ENCODE measurements at regions not wholly inside any gene's neighbourhood (a gene's known extent, or its start where the extent isn't known, plus 50 kb on each side); places are given as distances from the start of the nearest gene placed in this dataset.

- H3K36me3 ChIP-seq: no peaks in the 10 kb centered on the region
- H3K4me1 ChIP-seq: no peaks in the 10 kb centered on the region
- H3K27me3 ChIP-seq: no peaks in the 10 kb centered on the region
- H3K4me3 ChIP-seq: no peak overlapping the region
- TF ChIP-seq CTCF (IDR thresholded peaks at IDR 0.05): no peak
- ATAC-seq (peak; percentile 30), DNase-seq (no peak)
- peaks cover 0 to 8% of the 10 kb centered on the region in 2 donors for H3K9me3 ChIP-seq
- no peak overlapping the region for H3K27ac ChIP-seq
- intact Hi-C loops (cut with DNase I): no loop called here
Observed at GRCh38 chr18:76098674-76099411, 396.2 kb downstream of the ZNF516 start.

- intact Hi-C loops (cut with DNase I): no loop called here
- no peaks in the 10 kb centered on the region for H3K4me1 ChIP-seq
- TF ChIP-seq CTCF (IDR thresholded peaks at IDR 0.05): no peak
- ATAC-seq: no peak
- H3K4me3 ChIP-seq: no peak overlapping the region
- no peaks in the 10 kb centered on the region for H3K27me3 ChIP-seq
- no peak overlapping the region for H3K27ac ChIP-seq
- DNase-seq: no peak
- peaks cover 0 to 7% of the 10 kb centered on the region in 2 donors for H3K9me3 ChIP-seq
- H3K36me3 ChIP-seq: no peaks in the 10 kb centered on the region
Observed at GRCh38 chr18:76081536-76081935, 413.5 kb downstream of the ZNF516 start.

- Histone ChIP-seq H3K27ac (no peak overlapping the region), H3K4me3 (no peak overlapping the region), H3K9me3 (peaks cover 0 to 7% of the 10 kb centered on the region in 2 donors), H3K4me1 (no peaks in the 10 kb centered on the region), H3K27me3 (no peaks in the 10 kb centered on the region), H3K36me3 (no peaks in the 10 kb centered on the region)
- TF ChIP-seq CTCF (IDR thresholded peaks at IDR 0.05): no peak
- intact Hi-C loops (cut with DNase I): no loop called here
- DNase-seq (no peak), ATAC-seq (no peak)
Observed at GRCh38 chr18:76080430-76080829, 414.6 kb downstream of the ZNF516 start.

DNA sequence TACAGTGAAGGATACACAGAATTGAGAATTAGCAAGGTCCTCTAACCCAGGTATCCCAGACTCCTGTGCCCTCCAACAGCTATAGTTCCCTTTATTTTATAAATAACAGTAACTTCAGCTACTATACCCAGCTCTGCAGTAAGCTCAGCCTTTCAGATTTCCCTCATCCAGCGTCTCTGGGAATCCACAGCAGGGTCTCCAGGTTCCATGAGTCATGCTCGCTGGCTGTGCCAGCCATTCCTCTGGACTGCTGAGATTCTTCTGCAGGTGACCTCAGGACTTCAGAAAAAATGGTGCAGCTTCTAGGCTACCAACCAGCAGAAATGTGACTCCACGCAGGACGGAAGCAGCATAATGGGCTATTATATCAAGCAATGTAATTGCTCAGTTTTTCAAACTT is 419.3 kb downstream of the ZNF516 start:
- intact Hi-C loops (cut with DNase I): no loop called here
- H3K4me1 ChIP-seq: no peaks in the 10 kb centered on the region
- H3K4me3 ChIP-seq: no peak overlapping the region
- DNase-seq: no peak
- H3K27ac ChIP-seq: no peak overlapping the region
- H3K27me3 ChIP-seq: no peaks in the 10 kb centered on the region
- no peak for ATAC-seq
- no peaks in the 10 kb centered on the region for H3K9me3 ChIP-seq
- no peaks in the 10 kb centered on the region for H3K36me3 ChIP-seq
- TF ChIP-seq CTCF (IDR thresholded peaks at IDR 0.05): no peak

- no peak for TF ChIP-seq CTCF (IDR thresholded peaks at IDR 0.05)
- Histone ChIP-seq H3K27ac (no peak overlapping the region), H3K4me1 (no peaks in the 10 kb centered on the region), H3K9me3 (no peaks in the 10 kb centered on the region), H3K4me3 (no peak overlapping the region), H3K27me3 (no peaks in the 10 kb centered on the region), H3K36me3 (no peaks in the 10 kb centered on the region)
- peak; percentile 42 for ATAC-seq
- DNase-seq: no peak
- intact Hi-C loops (cut with DNase I): no loop called here
Observed at GRCh38 chr18:76064998-76065397, 430.0 kb downstream of the ZNF516 start.
